ENCODE measurements at regions not wholly inside any gene's neighbourhood (a gene's known extent, or its start where the extent isn't known, plus 50 kb on each side); places are given as distances from the start of the nearest gene placed in this dataset.

GRCh38 chr10:129280908-129281586 is 186.0 kb upstream of the MGMT start:
- H3K36me3 ChIP-seq (ENCODE audit: control insufficient read depth, insufficient read depth, low read length): no peaks in the 10 kb centered on the region
- H3K27me3 ChIP-seq (ENCODE audit: control insufficient read depth, insufficient read depth, low read length): no peaks in the 10 kb centered on the region
- DNase-seq (ENCODE audit: low read depth) (no peak), FAIRE-seq (no peak)
- H3K4me3 ChIP-seq (ENCODE audit: low read depth, low read length): no peak overlapping the region
- no peak for TF ChIP-seq CTCF (IDR thresholded peaks at IDR 0.05; ENCODE audit: insufficient read depth, low read length, severe bottlenecking)

- FAIRE-seq: no peak
Observed at GRCh38 chr10:129285459-129285858, 181.6 kb upstream of the MGMT start.

GRCh38 chr10:129288999-129289584 is 177.9 kb upstream of the MGMT start:
- no peaks in the 10 kb centered on the region for H3K36me3 ChIP-seq (ENCODE audit: control insufficient read depth, insufficient read depth, low read length)
- no peak for FAIRE-seq
- no peak for TF ChIP-seq CTCF (IDR thresholded peaks at IDR 0.05; ENCODE audit: insufficient read depth, low read length, severe bottlenecking)
- H3K4me3 ChIP-seq (ENCODE audit: low read depth, low read length): no peak overlapping the region
- no peaks in the 10 kb centered on the region for H3K27me3 ChIP-seq (ENCODE audit: control insufficient read depth, insufficient read depth, low read length)
- DNase-seq (ENCODE audit: low read depth): no peak

More at GRCh38 chr10:129285459-129285858, 181.6 kb upstream of the MGMT start:
- H3K36me3 ChIP-seq (ENCODE audit: control insufficient read depth, insufficient read depth, low read length): no peaks in the 10 kb centered on the region
- no peak overlapping the region for H3K4me3 ChIP-seq (ENCODE audit: low read depth, low read length)
- H3K27me3 ChIP-seq (ENCODE audit: control insufficient read depth, insufficient read depth, low read length): no peaks in the 10 kb centered on the region
- TF ChIP-seq CTCF (IDR thresholded peaks at IDR 0.05; ENCODE audit: insufficient read depth, low read length, severe bottlenecking): no peak
- no peak for DNase-seq (ENCODE audit: low read depth)

- FAIRE-seq (no peak), DNase-seq (ENCODE audit: low read depth) (no peak)
- Histone ChIP-seq H3K4me3 (ENCODE audit: low read depth, low read length) (no peak overlapping the region), H3K27me3 (ENCODE audit: control insufficient read depth, insufficient read depth, low read length) (no peaks in the 10 kb centered on the region), H3K36me3 (ENCODE audit: control insufficient read depth, insufficient read depth, low read length) (no peaks in the 10 kb centered on the region)
- no peak for TF ChIP-seq CTCF (IDR thresholded peaks at IDR 0.05; ENCODE audit: insufficient read depth, low read length, severe bottlenecking)
Observed at GRCh38 chr10:129293991-129294700, 172.9 kb upstream of the MGMT start.

- DNase-seq (ENCODE audit: low read depth) (no peak), FAIRE-seq (no peak)
- no peaks in the 10 kb centered on the region for H3K27me3 ChIP-seq (ENCODE audit: control insufficient read depth, insufficient read depth, low read length)
- TF ChIP-seq CTCF (IDR thresholded peaks at IDR 0.05; ENCODE audit: insufficient read depth, low read length, severe bottlenecking): no peak
- H3K4me3 ChIP-seq (ENCODE audit: low read depth, low read length): no peak overlapping the region
- no peaks in the 10 kb centered on the region for H3K36me3 ChIP-seq (ENCODE audit: control insufficient read depth, insufficient read depth, low read length)
Observed at GRCh38 chr10:129294944-129295343, 172.1 kb upstream of the MGMT start.

Data from bronchial epithelial cell (primary cell).